Choroid plexus epithelial cell (primary cell): ENCODE measurements at regions not wholly inside any gene's neighbourhood (a gene's known extent, or its start where the extent isn't known, plus 50 kb on each side); places are given as distances from the start of the nearest gene placed in this dataset.

Experiments used
- DNase-seq: peaks from one replicate; pipeline ENCODE4 v3.0.0-alpha.2; 2010; ENCODE audit warnings: low read depth
- H3K4me3 ChIP-seq: 2 replicates; pipeline ENCODE4 v1.5.1; 2011; ENCODE audit warnings: low read depth, mild to moderate bottlenecking, control low read depth, low read length, moderate library complexity
- TF ChIP-seq, protein P1 (sequence below): conservative IDR thresholded peaks from 2 replicates; pipeline ENCODE4 v1.5.1; 2011; ENCODE audit warnings: low read depth, mild to moderate bottlenecking, control low read depth, inconsistent platforms, low read length, moderate library complexity

DNA sequence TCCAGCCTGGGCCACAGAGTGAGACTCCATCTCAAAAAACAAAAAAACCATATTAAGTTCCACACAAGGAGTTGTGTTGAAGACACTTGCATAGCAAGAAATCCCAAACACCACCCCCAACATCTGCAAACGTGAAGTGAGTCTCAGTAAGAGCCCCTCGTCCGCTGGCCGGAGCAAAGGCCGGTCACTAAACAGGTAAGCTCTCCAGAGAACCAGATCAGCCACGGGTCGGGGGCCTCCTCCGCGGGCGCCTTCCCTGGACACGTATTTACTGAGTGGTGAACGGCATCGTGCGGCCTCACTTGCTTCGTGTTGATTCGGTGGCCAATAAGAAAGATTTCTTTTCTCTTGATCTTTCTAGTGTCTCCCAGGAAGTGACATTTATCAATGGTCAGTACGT is 93.6 kb downstream of the MRPL36 start:
- H3K4me3 ChIP-seq, result no peak overlapping the region
- TF ChIP-seq, protein P1, sequence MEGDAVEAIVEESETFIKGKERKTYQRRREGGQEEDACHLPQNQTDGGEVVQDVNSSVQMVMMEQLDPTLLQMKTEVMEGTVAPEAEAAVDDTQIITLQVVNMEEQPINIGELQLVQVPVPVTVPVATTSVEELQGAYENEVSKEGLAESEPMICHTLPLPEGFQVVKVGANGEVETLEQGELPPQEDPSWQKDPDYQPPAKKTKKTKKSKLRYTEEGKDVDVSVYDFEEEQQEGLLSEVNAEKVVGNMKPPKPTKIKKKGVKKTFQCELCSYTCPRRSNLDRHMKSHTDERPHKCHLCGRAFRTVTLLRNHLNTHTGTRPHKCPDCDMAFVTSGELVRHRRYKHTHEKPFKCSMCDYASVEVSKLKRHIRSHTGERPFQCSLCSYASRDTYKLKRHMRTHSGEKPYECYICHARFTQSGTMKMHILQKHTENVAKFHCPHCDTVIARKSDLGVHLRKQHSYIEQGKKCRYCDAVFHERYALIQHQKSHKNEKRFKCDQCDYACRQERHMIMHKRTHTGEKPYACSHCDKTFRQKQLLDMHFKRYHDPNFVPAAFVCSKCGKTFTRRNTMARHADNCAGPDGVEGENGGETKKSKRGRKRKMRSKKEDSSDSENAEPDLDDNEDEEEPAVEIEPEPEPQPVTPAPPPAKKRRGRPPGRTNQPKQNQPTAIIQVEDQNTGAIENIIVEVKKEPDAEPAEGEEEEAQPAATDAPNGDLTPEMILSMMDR, result no peak
- DNase-seq, result no peak

DNA sequence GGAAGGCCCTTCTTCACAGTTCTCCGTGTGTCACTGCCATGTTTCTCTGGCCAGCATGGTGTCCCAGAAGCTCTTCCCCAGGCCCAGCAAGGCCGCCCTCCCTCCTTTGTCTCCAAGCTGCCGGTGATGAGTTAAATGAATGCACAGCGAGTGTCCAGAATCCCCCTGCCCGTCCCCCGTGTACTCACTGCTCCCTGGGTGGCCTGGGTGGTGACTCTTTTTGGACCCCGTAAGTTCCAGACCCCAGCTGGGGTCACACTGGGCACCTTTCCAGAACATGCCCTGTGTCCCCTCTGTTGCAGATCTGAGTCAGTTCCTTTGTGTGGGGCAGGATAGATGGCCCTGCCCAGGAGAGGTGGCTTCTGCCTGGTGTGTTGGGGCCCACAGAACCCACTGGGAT is 95.0 kb downstream of the MRPL36 start:
- TF ChIP-seq, protein P1, result no peak
- no peak overlapping the region for H3K4me3 ChIP-seq
- DNase-seq, result no peak

DNA sequence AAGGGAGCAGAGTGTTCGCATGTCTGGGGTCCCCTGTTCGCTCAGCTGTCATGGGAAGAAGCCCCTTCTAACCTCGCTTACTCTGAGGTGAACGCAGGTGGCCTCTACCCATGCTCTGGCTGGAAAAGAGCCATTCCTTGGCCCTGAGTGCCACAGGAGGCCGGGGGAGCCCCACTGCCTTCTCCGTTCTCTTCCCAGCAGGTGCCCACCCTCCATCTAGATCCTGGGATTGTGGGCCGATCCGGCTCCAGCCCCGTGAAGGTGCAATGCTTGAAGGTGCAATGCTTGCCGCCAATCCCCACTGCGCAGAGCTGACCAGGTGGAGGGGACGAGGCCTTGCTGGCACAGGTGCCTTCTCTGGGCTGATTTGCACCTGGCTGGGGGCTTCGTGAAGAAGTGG is 95.4 kb downstream of the MRPL36 start:
- no peak overlapping the region for H3K4me3 ChIP-seq
- DNase-seq, result no peak
- TF ChIP-seq, protein P1, result no peak

DNA sequence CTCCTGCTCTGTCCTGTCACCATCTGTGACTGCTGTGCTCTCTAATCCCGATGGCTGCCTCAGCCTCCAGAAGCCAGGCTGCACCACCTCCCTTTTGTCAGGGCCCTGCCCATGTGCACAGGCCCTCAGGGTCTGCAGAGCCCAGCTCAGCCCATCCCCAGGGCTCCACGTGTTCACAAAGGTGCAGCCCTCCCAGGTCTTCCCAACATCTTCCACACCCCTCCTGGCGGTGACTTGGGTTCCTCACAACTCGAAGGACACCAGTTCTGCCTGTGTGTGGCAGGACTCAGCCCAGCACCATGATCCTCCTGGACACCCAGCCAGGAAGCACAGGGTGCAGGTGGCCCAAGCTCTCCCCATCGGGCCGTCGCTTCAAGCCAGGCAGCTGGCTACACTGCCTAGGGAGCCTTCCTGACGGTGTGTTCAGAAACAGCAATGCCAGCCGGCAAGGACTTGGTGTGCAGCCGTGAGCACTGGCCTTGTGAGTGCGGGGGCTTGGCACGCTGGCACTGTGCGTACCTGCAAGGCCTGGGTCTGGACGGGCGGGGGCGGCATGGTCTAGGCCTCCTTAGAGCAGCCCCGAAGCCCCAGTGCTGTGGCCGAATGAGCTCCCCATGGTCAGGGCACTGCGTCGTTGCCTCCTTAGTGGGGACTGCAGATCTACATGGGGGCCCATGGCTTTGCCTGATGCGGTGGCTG is 96.1 kb downstream of the MRPL36 start:
- TF ChIP-seq, protein P1, result no peak
- DNase-seq, result no peak
- H3K4me3 ChIP-seq, result no peak overlapping the region

DNA sequence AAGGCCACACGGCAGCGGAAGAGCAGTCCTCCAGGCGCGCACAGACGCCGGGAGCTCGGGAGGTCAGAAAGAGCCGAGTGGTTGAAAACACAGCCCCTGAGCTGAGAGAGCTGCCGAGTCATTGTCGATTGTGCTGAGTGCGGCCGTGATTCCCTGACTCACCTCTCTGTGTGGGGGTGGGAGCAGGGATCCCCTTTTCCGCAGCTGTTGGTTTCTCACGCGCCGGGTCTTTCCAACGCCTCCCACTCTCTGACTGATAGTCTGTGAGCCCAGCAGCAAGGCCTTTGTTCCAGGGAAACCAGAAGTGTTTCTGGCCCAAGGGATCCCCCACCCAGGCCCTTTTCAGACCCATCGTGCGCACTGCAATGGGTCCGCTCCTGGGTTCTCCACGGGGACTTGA is 97.3 kb downstream of the MRPL36 start:
- TF ChIP-seq, protein P1, result no peak
- DNase-seq, result no peak
- no peak overlapping the region for H3K4me3 ChIP-seq

DNA sequence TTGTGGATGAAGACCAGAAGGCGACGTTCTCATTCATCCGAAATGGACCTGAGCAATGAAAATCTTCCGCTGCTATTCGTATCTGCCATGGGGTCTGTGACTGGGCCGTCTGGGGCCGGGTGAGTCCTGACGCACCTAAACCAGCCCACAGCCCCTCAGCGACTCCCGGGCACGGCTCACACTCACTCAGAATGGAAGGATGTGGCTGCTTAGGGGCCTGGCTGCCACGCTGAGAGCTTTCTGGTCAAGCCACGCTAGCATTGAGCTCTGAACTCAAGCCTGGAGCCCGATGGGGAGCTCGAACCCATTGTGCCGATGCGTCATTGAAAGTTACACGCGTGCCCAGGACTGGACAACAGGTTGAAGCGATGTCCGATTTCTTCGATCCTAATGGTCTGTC is 97.8 kb downstream of the MRPL36 start:
- no peak for DNase-seq
- no peak overlapping the region for H3K4me3 ChIP-seq
- TF ChIP-seq, protein P1, result no peak

DNA sequence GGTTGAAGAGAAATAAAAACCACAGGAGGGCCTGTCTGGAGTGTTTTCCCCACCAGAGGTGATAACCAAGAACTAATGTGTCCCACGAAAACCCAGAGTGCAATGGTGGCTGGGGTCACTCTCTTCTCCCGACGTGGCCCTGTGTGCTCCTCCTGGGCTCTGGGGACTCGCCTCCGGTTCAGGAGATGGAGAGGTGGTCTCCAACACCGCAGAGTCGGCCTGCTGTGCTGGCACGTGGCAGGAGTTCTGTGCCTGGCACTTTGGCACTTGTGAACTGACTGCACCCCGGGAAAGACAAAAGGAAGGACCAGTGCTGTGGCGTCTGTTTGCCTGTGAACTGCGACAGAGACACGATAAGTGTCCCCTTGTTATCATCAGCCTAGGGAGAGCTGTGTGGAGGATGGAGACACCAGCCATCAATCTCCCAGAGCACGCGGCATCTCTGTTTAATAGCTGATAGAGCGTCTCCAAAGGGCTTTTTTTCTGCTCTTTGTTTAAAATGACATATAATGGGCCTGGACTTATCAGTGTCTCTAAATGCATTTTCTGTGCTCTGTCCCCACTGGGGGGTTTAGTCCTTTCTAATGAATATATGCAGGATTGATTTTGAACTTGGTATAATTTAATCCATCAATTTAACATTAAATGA is 98.3 kb downstream of the MRPL36 start:
- H3K4me3 ChIP-seq, result no peak overlapping the region
- TF ChIP-seq, protein P1, result no peak
- DNase-seq, result no peak
